PFSK-1 (cell line): ENCODE measurements at regions not wholly inside any gene's neighbourhood (a gene's known extent, or its start where the extent isn't known, plus 50 kb on each side); places are given as distances from the start of the nearest gene placed in this dataset.

Experiments
- FOXP2 ChIP-seq: optimal IDR thresholded peaks from 2 replicates; pipeline ENCODE3; 2011; ENCODE audit warnings: borderline replicate concordance, control low read depth, inconsistent platforms; ENCODE audit not compliant: insufficient read depth; ENCODE audit errors: extremely low read length, extremely low read depth
- POLR2AphosphoS5 ChIP-seq: IDR thresholded peaks from 2 replicates; pipeline ENCODE4 v1.6.1; 2012; ENCODE audit warnings: low read depth, mild to moderate bottlenecking, control low read depth, low read length, moderate library complexity
- SIN3A ChIP-seq: IDR thresholded peaks from 2 replicates; pipeline ENCODE4 v1.6.1; 2012; ENCODE audit warnings: mild to moderate bottlenecking, low read length, moderate library complexity, borderline replicate concordance; ENCODE audit not compliant: insufficient read depth
- TAF1 ChIP-seq: IDR thresholded peaks from 2 replicates; pipeline ENCODE4 v1.6.1; 2012; ENCODE audit warnings: low read length, control low read depth, borderline replicate concordance; ENCODE audit not compliant: insufficient read depth
- TF ChIP-seq, protein P1 (sequence below), 2 experiments: IDR thresholded peaks; 2 replicates each; pipeline versions ENCODE4 v1.6.1 to v1.8.0; 2011 to 2012; ENCODE audit warnings: low read depth in 2 of 2, low read length in 2 of 2, control low read depth in 1 of 2, inconsistent platforms in 1 of 2, mild to moderate bottlenecking in 1 of 2, moderate library complexity in 1 of 2; ENCODE audit not compliant: insufficient read depth in 1 of 2

DNA sequence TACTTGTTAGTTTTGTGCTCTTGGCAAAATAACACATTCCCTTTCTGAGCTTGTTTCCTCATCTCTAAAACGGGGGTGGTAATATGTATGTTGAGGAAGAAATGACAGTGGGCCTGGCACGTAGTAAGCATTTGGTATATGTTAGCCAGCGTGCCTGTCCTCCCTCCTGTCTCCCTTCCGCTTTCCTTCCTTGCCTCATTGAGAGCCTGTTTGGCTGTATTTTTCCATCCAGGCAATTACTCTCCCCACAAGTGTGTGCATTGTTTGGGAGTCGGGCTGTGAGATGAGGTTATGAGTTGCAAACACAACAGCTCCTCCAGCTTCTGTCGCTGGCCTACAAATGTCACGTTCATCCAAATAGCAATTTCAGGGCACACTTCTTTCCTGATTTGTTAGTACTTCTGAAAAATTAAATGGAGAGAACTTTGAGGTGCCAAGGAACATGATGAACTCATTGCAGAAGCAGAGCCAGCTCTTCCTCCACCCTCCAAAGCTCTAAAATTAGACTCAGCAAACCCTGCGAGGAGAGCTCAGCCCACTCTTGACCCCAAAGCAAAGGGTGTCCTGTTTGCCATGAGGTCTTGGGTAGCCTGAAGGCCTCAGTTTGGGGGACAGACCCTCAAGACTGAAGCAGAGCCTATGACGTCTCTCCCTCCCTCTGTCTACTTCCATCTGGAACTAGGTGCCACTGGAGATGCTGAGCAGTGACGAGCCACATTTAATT lies 50.7 kb upstream of the TOX2 start:
- TF ChIP-seq, protein P1, sequence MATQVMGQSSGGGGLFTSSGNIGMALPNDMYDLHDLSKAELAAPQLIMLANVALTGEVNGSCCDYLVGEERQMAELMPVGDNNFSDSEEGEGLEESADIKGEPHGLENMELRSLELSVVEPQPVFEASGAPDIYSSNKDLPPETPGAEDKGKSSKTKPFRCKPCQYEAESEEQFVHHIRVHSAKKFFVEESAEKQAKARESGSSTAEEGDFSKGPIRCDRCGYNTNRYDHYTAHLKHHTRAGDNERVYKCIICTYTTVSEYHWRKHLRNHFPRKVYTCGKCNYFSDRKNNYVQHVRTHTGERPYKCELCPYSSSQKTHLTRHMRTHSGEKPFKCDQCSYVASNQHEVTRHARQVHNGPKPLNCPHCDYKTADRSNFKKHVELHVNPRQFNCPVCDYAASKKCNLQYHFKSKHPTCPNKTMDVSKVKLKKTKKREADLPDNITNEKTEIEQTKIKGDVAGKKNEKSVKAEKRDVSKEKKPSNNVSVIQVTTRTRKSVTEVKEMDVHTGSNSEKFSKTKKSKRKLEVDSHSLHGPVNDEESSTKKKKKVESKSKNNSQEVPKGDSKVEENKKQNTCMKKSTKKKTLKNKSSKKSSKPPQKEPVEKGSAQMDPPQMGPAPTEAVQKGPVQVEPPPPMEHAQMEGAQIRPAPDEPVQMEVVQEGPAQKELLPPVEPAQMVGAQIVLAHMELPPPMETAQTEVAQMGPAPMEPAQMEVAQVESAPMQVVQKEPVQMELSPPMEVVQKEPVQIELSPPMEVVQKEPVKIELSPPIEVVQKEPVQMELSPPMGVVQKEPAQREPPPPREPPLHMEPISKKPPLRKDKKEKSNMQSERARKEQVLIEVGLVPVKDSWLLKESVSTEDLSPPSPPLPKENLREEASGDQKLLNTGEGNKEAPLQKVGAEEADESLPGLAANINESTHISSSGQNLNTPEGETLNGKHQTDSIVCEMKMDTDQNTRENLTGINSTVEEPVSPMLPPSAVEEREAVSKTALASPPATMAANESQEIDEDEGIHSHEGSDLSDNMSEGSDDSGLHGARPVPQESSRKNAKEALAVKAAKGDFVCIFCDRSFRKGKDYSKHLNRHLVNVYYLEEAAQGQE (IDR thresholded peaks at IDR 0.05; ENCODE audit: insufficient read depth in 1 of 2, low read depth in 2 of 2, low read length in 2 of 2): no peak
- TF ChIP-seq FOXP2 (no peak), TAF1 (no peak), POLR2AphosphoS5 (no peak), SIN3A (no peak)

DNA sequence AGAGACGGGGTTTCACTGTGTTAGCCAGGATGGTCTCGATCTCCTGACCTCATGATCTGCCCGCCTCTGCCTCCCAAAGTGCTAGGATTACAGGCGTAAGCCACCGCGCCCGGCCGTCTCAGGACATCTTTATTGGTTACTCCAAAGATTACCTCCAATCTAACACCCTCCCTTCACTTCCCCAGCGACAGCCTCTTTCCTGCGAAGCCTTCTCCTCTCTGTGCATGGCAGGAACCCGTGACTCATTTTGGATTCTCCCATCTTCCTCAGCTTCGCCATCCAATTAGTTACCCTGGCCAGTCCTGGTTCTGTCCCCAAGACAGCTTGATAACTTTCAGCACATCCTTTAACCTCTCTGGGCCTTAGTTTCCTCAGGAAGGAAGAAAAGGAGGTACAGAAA lies 51.3 kb upstream of the TOX2 start:
- TF ChIP-seq, protein P1 (IDR thresholded peaks at IDR 0.05; ENCODE audit: insufficient read depth in 1 of 2, low read depth in 2 of 2, low read length in 2 of 2): no peak
- no peak for TF ChIP-seq TAF1
- no peak for TF ChIP-seq SIN3A
- no peak for TF ChIP-seq FOXP2
- no peak for TF ChIP-seq POLR2AphosphoS5

DNA sequence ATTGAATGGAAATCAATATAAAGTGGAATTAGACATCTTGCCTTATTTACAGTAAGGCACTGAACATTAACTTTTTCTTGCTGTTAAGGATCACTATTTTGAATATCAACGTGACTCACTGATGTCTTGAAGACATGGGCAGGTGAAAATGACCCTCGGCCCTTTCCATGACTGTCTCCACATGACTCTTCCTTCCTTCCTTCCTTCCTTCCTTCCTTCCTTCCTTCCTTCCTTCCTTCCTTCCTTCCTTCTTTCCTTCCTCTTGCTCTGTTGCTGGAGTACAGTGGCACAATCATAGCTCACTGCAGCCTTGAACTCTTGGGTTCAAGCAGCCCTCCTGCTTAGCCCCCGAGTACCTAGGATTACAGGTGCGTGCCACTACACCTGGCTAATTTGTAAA lies 52.2 kb upstream of the TOX2 start:
- TF ChIP-seq TAF1 (no peak), POLR2AphosphoS5 (no peak), SIN3A (no peak), FOXP2 (no peak)
- TF ChIP-seq, protein P1 (IDR thresholded peaks at IDR 0.05; ENCODE audit: insufficient read depth in 1 of 2, low read depth in 2 of 2, low read length in 2 of 2): no peak

DNA sequence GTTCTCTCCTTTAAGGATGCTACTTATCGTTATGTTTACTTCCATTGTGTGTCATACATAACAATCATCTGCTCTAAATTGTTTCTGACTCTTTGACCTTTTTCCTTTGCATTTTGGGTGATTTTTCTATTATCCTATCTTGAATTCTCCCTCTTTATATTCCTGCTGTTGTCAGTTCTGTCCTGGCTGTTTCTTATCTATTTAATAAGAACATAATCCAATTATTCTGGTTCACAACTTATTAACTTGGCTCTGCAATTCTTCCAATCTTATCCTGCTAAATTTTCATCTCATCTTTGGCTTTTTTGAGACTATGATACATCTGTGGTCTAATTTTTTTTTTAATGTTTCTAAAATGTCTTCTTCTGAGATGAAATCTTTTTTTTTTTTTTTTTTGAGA lies 54.7 kb upstream of the TOX2 start:
- TF ChIP-seq FOXP2: no peak
- no peak for TF ChIP-seq POLR2AphosphoS5
- TF ChIP-seq, protein P1 (IDR thresholded peaks at IDR 0.05; ENCODE audit: insufficient read depth in 1 of 2, low read depth in 2 of 2, low read length in 2 of 2): no peak
- TF ChIP-seq SIN3A: no peak
- no peak for TF ChIP-seq TAF1
